ENCODE measurements at regions not wholly inside any gene's neighbourhood (a gene's known extent, or its start where the extent isn't known, plus 50 kb on each side); places are given as distances from the start of the nearest gene placed in this dataset.

- Histone ChIP-seq H3K36me3 (ENCODE audit: control insufficient read depth, insufficient read depth, low read length) (no peaks in the 10 kb centered on the region), H3K9ac (ENCODE audit: insufficient read depth, low read length) (no peak overlapping the region), H2AFZ (ENCODE audit: low read length) (no peak overlapping the region), H3K27me3 (ENCODE audit: control insufficient read depth, insufficient read depth, low read length) (no peaks in the 10 kb centered on the region), H3K4me1 (ENCODE audit: control insufficient read depth, extremely low read depth, insufficient read depth, low read length) (no peaks in the 10 kb centered on the region), H4K20me1 (ENCODE audit: control insufficient read depth, extremely low read depth, insufficient read depth, low read length) (no peaks in the 10 kb centered on the region), H3K4me2 (ENCODE audit: extremely low read depth, insufficient read depth, low read length) (no peak overlapping the region), H3K4me3 (replicated peaks in 1 of 4; ENCODE audit: control extremely low read depth in 1 of 4, insufficient read depth in 1 of 4, low read depth in 3 of 4, low read length in 4 of 4) (no peak overlapping the region), H3K27ac (ENCODE audit: insufficient read depth, low read length) (no peak overlapping the region), H3K79me2 (ENCODE audit: control insufficient read depth, insufficient read depth, low read length) (no peaks in the 10 kb centered on the region), H3K9me3 (ENCODE audit: control insufficient read depth, insufficient read depth, low read depth, low read length) (no peaks in the 10 kb centered on the region)
- TF ChIP-seq, protein P1, sequence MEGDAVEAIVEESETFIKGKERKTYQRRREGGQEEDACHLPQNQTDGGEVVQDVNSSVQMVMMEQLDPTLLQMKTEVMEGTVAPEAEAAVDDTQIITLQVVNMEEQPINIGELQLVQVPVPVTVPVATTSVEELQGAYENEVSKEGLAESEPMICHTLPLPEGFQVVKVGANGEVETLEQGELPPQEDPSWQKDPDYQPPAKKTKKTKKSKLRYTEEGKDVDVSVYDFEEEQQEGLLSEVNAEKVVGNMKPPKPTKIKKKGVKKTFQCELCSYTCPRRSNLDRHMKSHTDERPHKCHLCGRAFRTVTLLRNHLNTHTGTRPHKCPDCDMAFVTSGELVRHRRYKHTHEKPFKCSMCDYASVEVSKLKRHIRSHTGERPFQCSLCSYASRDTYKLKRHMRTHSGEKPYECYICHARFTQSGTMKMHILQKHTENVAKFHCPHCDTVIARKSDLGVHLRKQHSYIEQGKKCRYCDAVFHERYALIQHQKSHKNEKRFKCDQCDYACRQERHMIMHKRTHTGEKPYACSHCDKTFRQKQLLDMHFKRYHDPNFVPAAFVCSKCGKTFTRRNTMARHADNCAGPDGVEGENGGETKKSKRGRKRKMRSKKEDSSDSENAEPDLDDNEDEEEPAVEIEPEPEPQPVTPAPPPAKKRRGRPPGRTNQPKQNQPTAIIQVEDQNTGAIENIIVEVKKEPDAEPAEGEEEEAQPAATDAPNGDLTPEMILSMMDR (conservative IDR thresholded peaks at IDR 0.05 in 1 of 2, IDR thresholded peaks at IDR 0.05 in 1 of 2; ENCODE audit: low read depth in 1 of 2, low read length in 2 of 2) = no peak
- no peak for TF ChIP-seq EZH2 (IDR thresholded peaks at IDR 0.05; ENCODE audit: low read length, missing control alignments)
- DNase-seq (ENCODE audit: low read depth in 2 of 2) = no peak
These were observed 188.0 kb upstream of the SLC24A3 start for GRCh38 chr20:19024296-19025035.

DNA sequence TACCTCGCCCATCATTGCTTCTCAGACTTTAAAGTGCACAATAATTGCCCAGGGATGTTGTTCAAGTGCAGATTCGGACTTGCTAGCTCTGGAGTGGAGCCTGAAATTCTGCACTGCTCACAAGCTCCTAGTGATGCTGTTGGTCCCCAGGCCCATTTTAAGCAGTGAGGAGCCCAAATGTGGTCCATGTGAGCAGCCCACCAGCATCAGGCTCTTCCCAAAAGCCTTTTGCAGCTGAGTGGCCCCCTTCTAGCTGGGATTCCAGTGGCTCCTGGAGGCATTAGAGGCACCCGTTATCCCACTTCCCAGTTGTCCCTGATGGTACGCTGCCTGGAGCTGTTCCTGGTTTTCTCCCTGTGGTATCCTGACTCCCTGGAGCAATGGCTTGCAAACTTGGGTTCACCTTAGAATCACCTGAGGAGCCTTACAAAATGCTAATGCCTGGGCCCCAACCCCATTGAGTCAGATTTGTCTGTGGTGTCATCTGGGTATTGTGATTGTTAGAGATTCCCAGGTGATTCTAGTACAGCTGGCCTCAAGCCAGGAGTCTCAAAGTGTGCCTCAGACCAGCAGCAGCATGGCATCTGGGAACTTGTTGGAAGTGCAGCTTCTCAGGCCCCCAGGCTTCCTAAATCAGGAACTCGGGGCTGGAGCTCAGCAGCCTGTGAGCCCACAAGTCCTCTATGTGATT is 186.9 kb upstream of the SLC24A3 start:
- H3K4me3 ChIP-seq (replicated peaks in 1 of 4; ENCODE audit: control extremely low read depth in 1 of 4, insufficient read depth in 1 of 4, low read depth in 3 of 4, low read length in 4 of 4) = no peak overlapping the region
- H3K9me3 ChIP-seq (ENCODE audit: control insufficient read depth, insufficient read depth, low read depth, low read length) = no peaks in the 10 kb centered on the region
- no peak overlapping the region for H3K9ac ChIP-seq (ENCODE audit: insufficient read depth, low read length)
- H2AFZ ChIP-seq (ENCODE audit: low read length) = no peak overlapping the region
- no peak overlapping the region for H3K27ac ChIP-seq (ENCODE audit: insufficient read depth, low read length)
- H3K4me1 ChIP-seq (ENCODE audit: control insufficient read depth, extremely low read depth, insufficient read depth, low read length) = no peaks in the 10 kb centered on the region
- no peak overlapping the region for H3K4me2 ChIP-seq (ENCODE audit: extremely low read depth, insufficient read depth, low read length)
- no peaks in the 10 kb centered on the region for H4K20me1 ChIP-seq (ENCODE audit: control insufficient read depth, extremely low read depth, insufficient read depth, low read length)
- H3K79me2 ChIP-seq (ENCODE audit: control insufficient read depth, insufficient read depth, low read length) = no peaks in the 10 kb centered on the region
- TF ChIP-seq, protein P1 (conservative IDR thresholded peaks at IDR 0.05 in 1 of 2, IDR thresholded peaks at IDR 0.05 in 1 of 2; ENCODE audit: low read depth in 1 of 2, low read length in 2 of 2) = no peak
- no peaks in the 10 kb centered on the region for H3K27me3 ChIP-seq (ENCODE audit: control insufficient read depth, insufficient read depth, low read length)
- H3K36me3 ChIP-seq (ENCODE audit: control insufficient read depth, insufficient read depth, low read length) = no peaks in the 10 kb centered on the region
- DNase-seq (ENCODE audit: low read depth in 2 of 2) = no peak

GRCh38 chr20:19026121-19026878 is 186.1 kb upstream of the SLC24A3 start:
- Histone ChIP-seq H3K4me3 (replicated peaks in 1 of 4; ENCODE audit: control extremely low read depth in 1 of 4, insufficient read depth in 1 of 4, low read depth in 3 of 4, low read length in 4 of 4) (no peak overlapping the region), H2AFZ (ENCODE audit: low read length) (no peak overlapping the region), H3K27me3 (ENCODE audit: control insufficient read depth, insufficient read depth, low read length) (no peaks in the 10 kb centered on the region), H3K79me2 (ENCODE audit: control insufficient read depth, insufficient read depth, low read length) (no peaks in the 10 kb centered on the region), H3K27ac (ENCODE audit: insufficient read depth, low read length) (no peak overlapping the region), H3K36me3 (ENCODE audit: control insufficient read depth, insufficient read depth, low read length) (no peaks in the 10 kb centered on the region), H3K9ac (ENCODE audit: insufficient read depth, low read length) (no peak overlapping the region), H3K4me1 (ENCODE audit: control insufficient read depth, extremely low read depth, insufficient read depth, low read length) (no peaks in the 10 kb centered on the region), H3K4me2 (ENCODE audit: extremely low read depth, insufficient read depth, low read length) (no peak overlapping the region), H3K9me3 (ENCODE audit: control insufficient read depth, insufficient read depth, low read depth, low read length) (no peaks in the 10 kb centered on the region), H4K20me1 (ENCODE audit: control insufficient read depth, extremely low read depth, insufficient read depth, low read length) (no peaks in the 10 kb centered on the region)
- DNase-seq (ENCODE audit: low read depth in 2 of 2) = no peak
- no peak for TF ChIP-seq EZH2 (IDR thresholded peaks at IDR 0.05; ENCODE audit: low read length, missing control alignments)
- TF ChIP-seq, protein P1 (conservative IDR thresholded peaks at IDR 0.05 in 1 of 2, IDR thresholded peaks at IDR 0.05 in 1 of 2; ENCODE audit: low read depth in 1 of 2, low read length in 2 of 2) = no peak
